ENCODE measurements at regions not wholly inside any gene's neighbourhood (a gene's known extent, or its start where the extent isn't known, plus 50 kb on each side); places are given as distances from the start of the nearest gene placed in this dataset.

DNA sequence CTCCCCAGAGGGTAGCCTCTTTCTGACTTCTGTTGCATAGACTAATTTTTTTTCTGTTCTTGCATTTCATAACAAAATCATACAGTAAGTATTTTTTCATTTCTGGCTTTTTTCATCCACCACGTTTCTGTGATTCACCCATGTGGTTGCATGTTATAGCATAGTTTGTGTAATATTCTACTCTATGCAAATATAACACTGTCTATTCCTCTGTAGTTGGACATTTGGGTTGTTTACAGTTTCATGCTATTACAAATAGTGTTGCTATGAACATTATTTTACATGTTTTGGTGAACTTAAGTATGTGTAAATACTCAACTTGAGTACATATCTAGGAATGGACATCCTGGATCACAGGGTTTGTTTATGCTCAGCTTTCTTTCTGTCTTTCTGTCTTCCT is 187.2 kb upstream of the KCNG1 start:
- Histone ChIP-seq H3K27me3 (ENCODE audit: control insufficient read depth, insufficient read depth, low read length, poor library complexity, severe bottlenecking) (no peaks in the 10 kb centered on the region), H3K9me3 (ENCODE audit: control insufficient read depth, low read length) (no peaks in the 10 kb centered on the region), H3K27ac (ENCODE audit: low read depth, low read length) (no peak overlapping the region), H3K4me3 (ENCODE audit: low read length) (no peak overlapping the region), H3K36me3 (ENCODE audit: control insufficient read depth, insufficient read depth, low read length) (no peaks in the 10 kb centered on the region), H3K9ac (ENCODE audit: extremely low read depth, low read length, poor library complexity, severe bottlenecking) (no peak overlapping the region), H3K4me1 (ENCODE audit: control insufficient read depth, insufficient read depth, low read length) (peaks cover 9% of the 10 kb centered on the region)
- H3K27me3 Mint-ChIP-seq (ENCODE audit: insufficient read depth) = peaks cover 23% of the 10 kb centered on the region
- H3K36me3 Mint-ChIP-seq (ENCODE audit: low read depth) = no peaks in the 10 kb centered on the region
- no CpG with 5 or more reads among the region's 1 CpG for WGBS, 2 experiments (ENCODE audit: insufficient coverage in 1 of 2, insufficient read length in 1 of 2)
- H3K9me3 Mint-ChIP-seq = peaks cover under 1% of the 10 kb centered on the region
- no peak overlapping the region for H3K4me3 Mint-ChIP-seq
- H3K27ac Mint-ChIP-seq = no peak overlapping the region
- DNase-seq = no peak
- peaks cover 26% of the 10 kb centered on the region for H3K4me1 Mint-ChIP-seq
- TF ChIP-seq, protein P1, sequence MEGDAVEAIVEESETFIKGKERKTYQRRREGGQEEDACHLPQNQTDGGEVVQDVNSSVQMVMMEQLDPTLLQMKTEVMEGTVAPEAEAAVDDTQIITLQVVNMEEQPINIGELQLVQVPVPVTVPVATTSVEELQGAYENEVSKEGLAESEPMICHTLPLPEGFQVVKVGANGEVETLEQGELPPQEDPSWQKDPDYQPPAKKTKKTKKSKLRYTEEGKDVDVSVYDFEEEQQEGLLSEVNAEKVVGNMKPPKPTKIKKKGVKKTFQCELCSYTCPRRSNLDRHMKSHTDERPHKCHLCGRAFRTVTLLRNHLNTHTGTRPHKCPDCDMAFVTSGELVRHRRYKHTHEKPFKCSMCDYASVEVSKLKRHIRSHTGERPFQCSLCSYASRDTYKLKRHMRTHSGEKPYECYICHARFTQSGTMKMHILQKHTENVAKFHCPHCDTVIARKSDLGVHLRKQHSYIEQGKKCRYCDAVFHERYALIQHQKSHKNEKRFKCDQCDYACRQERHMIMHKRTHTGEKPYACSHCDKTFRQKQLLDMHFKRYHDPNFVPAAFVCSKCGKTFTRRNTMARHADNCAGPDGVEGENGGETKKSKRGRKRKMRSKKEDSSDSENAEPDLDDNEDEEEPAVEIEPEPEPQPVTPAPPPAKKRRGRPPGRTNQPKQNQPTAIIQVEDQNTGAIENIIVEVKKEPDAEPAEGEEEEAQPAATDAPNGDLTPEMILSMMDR (conservative IDR thresholded peaks at IDR 0.05) = no peak

DNA sequence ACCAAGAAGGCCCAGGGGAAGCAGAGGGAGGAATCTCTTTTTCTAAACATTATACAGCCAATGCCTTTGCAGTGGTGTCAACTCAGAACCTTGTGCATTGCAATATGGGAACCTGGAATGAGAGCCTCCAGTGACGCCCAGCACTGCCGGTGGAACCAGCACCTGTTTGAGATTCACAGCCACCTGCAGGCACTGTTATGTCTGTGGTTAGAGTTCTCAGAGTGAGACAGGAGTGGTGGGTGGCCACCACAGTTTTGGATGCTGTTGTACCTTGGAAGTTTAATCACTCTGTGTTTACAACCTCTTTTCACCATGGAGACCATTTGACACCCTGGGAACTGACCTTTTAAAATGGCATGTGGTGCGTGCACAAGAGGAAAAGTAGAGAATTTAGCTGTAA is 185.3 kb upstream of the KCNG1 start:
- H3K9ac ChIP-seq (ENCODE audit: extremely low read depth, low read length, poor library complexity, severe bottlenecking) = no peak overlapping the region
- Mint-ChIP-seq H3K36me3 (ENCODE audit: low read depth) (no peaks in the 10 kb centered on the region), H3K4me1 (peaks cover 23% of the 10 kb centered on the region), H3K27ac (no peak overlapping the region), H3K27me3 (ENCODE audit: insufficient read depth) (peaks cover 27% of the 10 kb centered on the region), H3K9me3 (no peaks in the 10 kb centered on the region), H3K4me3 (no peak overlapping the region)
- no peaks in the 10 kb centered on the region for H3K27me3 ChIP-seq (ENCODE audit: control insufficient read depth, insufficient read depth, low read length, poor library complexity, severe bottlenecking)
- H3K4me3 ChIP-seq (ENCODE audit: low read length) = no peak overlapping the region
- peak; percentile 44 for DNase-seq
- TF ChIP-seq, protein P1 (conservative IDR thresholded peaks at IDR 0.05) = no peak
- H3K27ac ChIP-seq (ENCODE audit: low read depth, low read length) = no peak overlapping the region
- 83 to 88% methylated on average over 1 to 3 of the region's 3 CpGs for WGBS, 2 experiments (ENCODE audit: insufficient coverage in 1 of 2, insufficient read length in 1 of 2)
- H3K9me3 ChIP-seq (ENCODE audit: control insufficient read depth, low read length) = no peaks in the 10 kb centered on the region
- H3K36me3 ChIP-seq (ENCODE audit: control insufficient read depth, insufficient read depth, low read length) = no peaks in the 10 kb centered on the region
- H3K4me1 ChIP-seq (ENCODE audit: control insufficient read depth, insufficient read depth, low read length) = peaks cover 9% of the 10 kb centered on the region

DNA sequence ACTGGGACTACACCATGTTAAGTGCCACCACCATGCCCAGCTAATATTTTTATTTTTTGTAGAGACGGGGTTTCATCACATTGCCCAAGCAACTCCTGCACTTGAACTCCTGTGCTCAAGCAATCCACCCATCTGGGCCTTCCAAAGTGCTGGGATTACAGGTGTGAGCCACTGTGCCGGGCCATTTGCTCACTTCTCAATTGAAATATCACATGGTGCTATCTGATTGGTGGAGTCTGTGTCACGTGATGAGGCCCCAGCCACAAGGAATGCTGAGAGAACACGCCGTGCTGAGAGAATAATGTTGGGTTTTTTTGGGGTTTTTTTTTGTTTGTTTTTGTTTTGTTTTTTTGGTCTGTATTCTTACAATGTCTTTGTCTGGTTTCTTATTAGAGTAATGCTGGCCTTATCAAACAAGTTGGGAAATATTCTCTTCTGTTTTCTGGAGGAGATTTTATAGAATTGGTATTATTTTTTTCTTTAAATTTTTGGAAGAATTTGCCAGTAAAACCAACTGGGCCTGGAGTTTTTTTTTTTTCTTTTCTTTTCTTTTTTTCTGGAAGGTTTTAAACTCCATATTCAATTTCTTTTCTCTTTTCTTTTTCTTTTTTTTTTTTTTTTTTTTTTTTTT is 183.2 kb upstream of the KCNG1 start:
- Histone ChIP-seq H3K4me1 (ENCODE audit: control insufficient read depth, insufficient read depth, low read length) (peaks cover 2% of the 10 kb centered on the region), H3K27ac (ENCODE audit: low read depth, low read length) (no peak overlapping the region), H3K9me3 (ENCODE audit: control insufficient read depth, low read length) (no peaks in the 10 kb centered on the region), H3K9ac (ENCODE audit: extremely low read depth, low read length, poor library complexity, severe bottlenecking) (no peak overlapping the region), H3K36me3 (ENCODE audit: control insufficient read depth, insufficient read depth, low read length) (no peaks in the 10 kb centered on the region), H3K27me3 (ENCODE audit: control insufficient read depth, insufficient read depth, low read length, poor library complexity, severe bottlenecking) (no peaks in the 10 kb centered on the region), H3K4me3 (ENCODE audit: low read length) (no peak overlapping the region)
- H3K4me1 Mint-ChIP-seq = peaks cover 8% of the 10 kb centered on the region
- H3K9me3 Mint-ChIP-seq = no peaks in the 10 kb centered on the region
- WGBS, 2 experiments (ENCODE audit: insufficient coverage in 1 of 2, insufficient read length in 1 of 2) = 95 to 100% methylated on average over 3 to 5 of the region's 5 CpGs
- no peaks in the 10 kb centered on the region for H3K36me3 Mint-ChIP-seq (ENCODE audit: low read depth)
- no peak overlapping the region for H3K27ac Mint-ChIP-seq
- no peak overlapping the region for H3K4me3 Mint-ChIP-seq
- DNase-seq = peak; percentile 45
- TF ChIP-seq, protein P1 (conservative IDR thresholded peaks at IDR 0.05) = no peak
- peaks cover 33% of the 10 kb centered on the region for H3K27me3 Mint-ChIP-seq (ENCODE audit: insufficient read depth)

Measured in endodermal cell (in vitro differentiated cells).